ENCODE measurements at regions not wholly inside any gene's neighbourhood (a gene's known extent, or its start where the extent isn't known, plus 50 kb on each side); places are given as distances from the start of the nearest gene placed in this dataset.

DNA sequence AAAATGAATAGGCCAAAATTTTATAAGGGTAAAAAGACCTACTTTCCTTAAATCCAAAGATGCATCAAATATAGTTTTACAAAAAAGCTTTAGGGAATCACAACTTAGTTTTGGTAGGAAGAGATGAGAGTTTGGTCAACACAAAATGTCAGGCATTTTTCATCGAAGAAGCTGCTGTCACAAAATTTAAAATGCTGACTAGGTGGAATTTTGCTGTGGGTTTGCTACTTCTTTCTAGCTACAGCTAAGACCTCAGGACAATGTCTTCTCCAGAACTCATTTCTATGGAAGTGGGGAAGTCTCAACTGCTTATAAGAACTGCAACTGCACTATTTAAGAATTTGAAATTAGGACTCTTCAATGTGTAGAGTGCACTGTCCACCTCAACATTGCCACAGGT lies 351.1 kb downstream of the HAO1 start (continued):
- no peak for TF ChIP-seq ZNF133 (tag by site-specific recombination; IDR thresholded peaks at IDR 0.05)
- no peak for TF ChIP-seq SP2 (tag by site-specific recombination; IDR thresholded peaks at IDR 0.05)
- no peak for TF ChIP-seq YY2 (tag by site-specific recombination; IDR thresholded peaks at IDR 0.05)

DNA sequence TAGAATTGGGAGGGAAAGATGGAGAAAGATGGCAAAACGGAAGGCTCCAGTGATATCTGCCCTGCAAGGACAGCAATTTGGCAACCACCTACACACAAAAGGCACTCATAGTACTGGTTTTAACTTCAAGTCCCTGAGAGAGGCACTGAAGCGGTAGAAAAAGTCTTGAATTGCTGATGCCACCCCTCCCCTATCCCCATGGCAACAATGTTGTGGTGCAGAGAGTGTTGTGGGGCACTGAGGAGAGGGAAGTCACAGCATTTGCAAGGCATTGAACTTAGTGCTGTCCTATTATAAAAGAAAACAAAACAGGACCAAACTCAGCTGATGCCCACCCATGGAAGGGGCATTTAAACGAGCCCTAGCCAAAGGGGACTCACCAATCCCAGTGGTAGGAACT lies 343.7 kb downstream of the HAO1 start:
- no peak for TF ChIP-seq GLI4 (tag by site-specific recombination; IDR thresholded peaks at IDR 0.05)
- no peak for TF ChIP-seq KLF1 (tag by site-specific recombination; IDR thresholded peaks at IDR 0.05)
- no peak for TF ChIP-seq BCL6B (tag by site-specific recombination; IDR thresholded peaks at IDR 0.05)
- TF ChIP-seq GLIS2 (tag by site-specific recombination; IDR thresholded peaks at IDR 0.05) = no peak
- no peak for TF ChIP-seq GLIS1 (tag by site-specific recombination; IDR thresholded peaks at IDR 0.05)
- TF ChIP-seq ZNF324 (tag by site-specific recombination; IDR thresholded peaks at IDR 0.05) = no peak
- TF ChIP-seq ZNF292 (tag by site-specific recombination; IDR thresholded peaks at IDR 0.05; ENCODE audit: borderline replicate concordance, low read depth) = no peak
- no peak for TF ChIP-seq ZNF610 (tag by site-specific recombination; IDR thresholded peaks at IDR 0.05; ENCODE audit: borderline replicate concordance)
- no peak for TF ChIP-seq ZEB2 (tag by site-specific recombination; IDR thresholded peaks at IDR 0.05)
- TF ChIP-seq MYNN (tag by site-specific recombination; IDR thresholded peaks at IDR 0.05; ENCODE audit: borderline replicate concordance) = no peak
- TF ChIP-seq ZNF521 (tag by site-specific recombination; IDR thresholded peaks at IDR 0.05) = no peak
- TF ChIP-seq HIC1 (tag by site-specific recombination; IDR thresholded peaks at IDR 0.05) = no peak
- TF ChIP-seq, protein P1, sequence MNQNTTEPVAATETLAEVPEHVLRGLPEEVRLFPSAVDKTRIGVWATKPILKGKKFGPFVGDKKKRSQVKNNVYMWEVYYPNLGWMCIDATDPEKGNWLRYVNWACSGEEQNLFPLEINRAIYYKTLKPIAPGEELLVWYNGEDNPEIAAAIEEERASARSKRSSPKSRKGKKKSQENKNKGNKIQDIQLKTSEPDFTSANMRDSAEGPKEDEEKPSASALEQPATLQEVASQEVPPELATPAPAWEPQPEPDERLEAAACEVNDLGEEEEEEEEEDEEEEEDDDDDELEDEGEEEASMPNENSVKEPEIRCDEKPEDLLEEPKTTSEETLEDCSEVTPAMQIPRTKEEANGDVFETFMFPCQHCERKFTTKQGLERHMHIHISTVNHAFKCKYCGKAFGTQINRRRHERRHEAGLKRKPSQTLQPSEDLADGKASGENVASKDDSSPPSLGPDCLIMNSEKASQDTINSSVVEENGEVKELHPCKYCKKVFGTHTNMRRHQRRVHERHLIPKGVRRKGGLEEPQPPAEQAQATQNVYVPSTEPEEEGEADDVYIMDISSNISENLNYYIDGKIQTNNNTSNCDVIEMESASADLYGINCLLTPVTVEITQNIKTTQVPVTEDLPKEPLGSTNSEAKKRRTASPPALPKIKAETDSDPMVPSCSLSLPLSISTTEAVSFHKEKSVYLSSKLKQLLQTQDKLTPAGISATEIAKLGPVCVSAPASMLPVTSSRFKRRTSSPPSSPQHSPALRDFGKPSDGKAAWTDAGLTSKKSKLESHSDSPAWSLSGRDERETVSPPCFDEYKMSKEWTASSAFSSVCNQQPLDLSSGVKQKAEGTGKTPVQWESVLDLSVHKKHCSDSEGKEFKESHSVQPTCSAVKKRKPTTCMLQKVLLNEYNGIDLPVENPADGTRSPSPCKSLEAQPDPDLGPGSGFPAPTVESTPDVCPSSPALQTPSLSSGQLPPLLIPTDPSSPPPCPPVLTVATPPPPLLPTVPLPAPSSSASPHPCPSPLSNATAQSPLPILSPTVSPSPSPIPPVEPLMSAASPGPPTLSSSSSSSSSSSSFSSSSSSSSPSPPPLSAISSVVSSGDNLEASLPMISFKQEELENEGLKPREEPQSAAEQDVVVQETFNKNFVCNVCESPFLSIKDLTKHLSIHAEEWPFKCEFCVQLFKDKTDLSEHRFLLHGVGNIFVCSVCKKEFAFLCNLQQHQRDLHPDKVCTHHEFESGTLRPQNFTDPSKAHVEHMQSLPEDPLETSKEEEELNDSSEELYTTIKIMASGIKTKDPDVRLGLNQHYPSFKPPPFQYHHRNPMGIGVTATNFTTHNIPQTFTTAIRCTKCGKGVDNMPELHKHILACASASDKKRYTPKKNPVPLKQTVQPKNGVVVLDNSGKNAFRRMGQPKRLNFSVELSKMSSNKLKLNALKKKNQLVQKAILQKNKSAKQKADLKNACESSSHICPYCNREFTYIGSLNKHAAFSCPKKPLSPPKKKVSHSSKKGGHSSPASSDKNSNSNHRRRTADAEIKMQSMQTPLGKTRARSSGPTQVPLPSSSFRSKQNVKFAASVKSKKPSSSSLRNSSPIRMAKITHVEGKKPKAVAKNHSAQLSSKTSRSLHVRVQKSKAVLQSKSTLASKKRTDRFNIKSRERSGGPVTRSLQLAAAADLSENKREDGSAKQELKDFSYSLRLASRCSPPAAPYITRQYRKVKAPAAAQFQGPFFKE (tag by site-specific recombination; IDR thresholded peaks at IDR 0.05; ENCODE audit: borderline replicate concordance) = no peak
- TF ChIP-seq ZNF561 (tag by site-specific recombination; IDR thresholded peaks at IDR 0.05; ENCODE audit: borderline replicate concordance) = no peak
- no peak for TF ChIP-seq ZNF394 (tag by site-specific recombination; IDR thresholded peaks at IDR 0.05; ENCODE audit: borderline replicate concordance)
- TF ChIP-seq ZNF585B (tag by site-specific recombination; IDR thresholded peaks at IDR 0.05) = no peak
- TF ChIP-seq, protein P2, sequence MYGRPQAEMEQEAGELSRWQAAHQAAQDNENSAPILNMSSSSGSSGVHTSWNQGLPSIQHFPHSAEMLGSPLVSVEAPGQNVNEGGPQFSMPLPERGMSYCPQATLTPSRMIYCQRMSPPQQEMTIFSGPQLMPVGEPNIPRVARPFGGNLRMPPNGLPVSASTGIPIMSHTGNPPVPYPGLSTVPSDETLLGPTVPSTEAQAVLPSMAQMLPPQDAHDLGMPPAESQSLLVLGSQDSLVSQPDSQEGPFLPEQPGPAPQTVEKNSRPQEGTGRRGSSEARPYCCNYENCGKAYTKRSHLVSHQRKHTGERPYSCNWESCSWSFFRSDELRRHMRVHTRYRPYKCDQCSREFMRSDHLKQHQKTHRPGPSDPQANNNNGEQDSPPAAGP (tag by site-specific recombination; IDR thresholded peaks at IDR 0.05) = no peak
- Histone ChIP-seq H3K4me3 (ENCODE audit: low read depth, low read length) (no peak overlapping the region), H3K9me3 (ENCODE audit: control insufficient read depth, insufficient read depth, low read depth, low read length) (no peaks in the 10 kb centered on the region), H3K4me1 (ENCODE audit: control insufficient read depth, insufficient read depth, low read length) (no peaks in the 10 kb centered on the region), H3K27ac (ENCODE audit: extremely low read depth, low read depth, low read length) (no peak overlapping the region), H3K36me3 (ENCODE audit: control insufficient read depth in 2 of 2, insufficient read depth in 1 of 2, low read length in 2 of 2) (no peaks in the 10 kb centered on the region)
- ChIA-PET POLR2A (no interaction called here), CTCF (no interaction called here)
